Left hindlimb (tissue), 1 donor: ENCODE measurements at regions not wholly inside any gene's neighbourhood (a gene's known extent, or its start where the extent isn't known, plus 50 kb on each side); places are given as distances from the start of the nearest gene placed in this dataset.
"Not testable (repeated sequence)": the region's sequence is repeated elsewhere in the genome, so short reads cannot be mapped to it uniquely, and the experiment has no call there.

Experiments used
- DNase-seq: peaks from one replicate; pipeline ENCODE4 v3.0.0-alpha.2; 2018

GRCh38 chr6:153368131-153368530 lies 237.0 kb upstream of the RGS17 start:
- no peak for DNase-seq

GRCh38 chr6:153367021-153367420 lies 235.9 kb upstream of the RGS17 start:
- DNase-seq = no peak

- no peak for DNase-seq
Measured at GRCh38 chr6:153357391-153357790, 226.3 kb upstream of the RGS17 start.

GRCh38 chr6:153340568-153340967 lies 209.5 kb upstream of the RGS17 start:
- DNase-seq = no peak

- DNase-seq = no peak
Measured at GRCh38 chr6:153334121-153334520, 203.0 kb upstream of the RGS17 start.

- not testable (repeated sequence) for DNase-seq
Measured at GRCh38 chr6:153331221-153331620, 200.1 kb upstream of the RGS17 start.

- no peak for DNase-seq
Measured at GRCh38 chr6:153328194-153328593, 197.1 kb upstream of the RGS17 start.

- DNase-seq = no peak
Measured at GRCh38 chr6:153325661-153326060, 194.6 kb upstream of the RGS17 start.

- DNase-seq = no peak
Measured at GRCh38 chr6:153312634-153313033, 181.6 kb upstream of the RGS17 start.

GRCh38 chr6:153309651-153310050 lies 178.6 kb upstream of the RGS17 start:
- DNase-seq = no peak

- no peak for DNase-seq
Measured at GRCh38 chr6:153302133-153302532, 171.1 kb upstream of the RGS17 start.

- no peak for DNase-seq
Measured at GRCh38 chr6:153301602-153302001, 170.5 kb upstream of the RGS17 start.

- DNase-seq = not testable (repeated sequence)
Measured at GRCh38 chr6:153282456-153282855, 151.4 kb upstream of the RGS17 start.

- DNase-seq = no peak
Measured at GRCh38 chr6:153275997-153276396, 144.9 kb upstream of the RGS17 start.

- no peak for DNase-seq
Measured at GRCh38 chr6:153272201-153272980, 141.3 kb upstream of the RGS17 start.

GRCh38 chr6:153263489-153263888 lies 132.4 kb upstream of the RGS17 start:
- no peak for DNase-seq

- no peak for DNase-seq
Measured at GRCh38 chr6:153251326-153251725, 120.2 kb upstream of the RGS17 start.

GRCh38 chr6:153237670-153238069 lies 106.6 kb upstream of the RGS17 start:
- no peak for DNase-seq

- DNase-seq = peak; percentile 48
Measured at GRCh38 chr6:153231048-153231646, 100.1 kb upstream of the RGS17 start.

- DNase-seq = no peak
Measured at GRCh38 chr6:153218184-153218792, 87.2 kb upstream of the RGS17 start.

- DNase-seq = no peak
Measured at GRCh38 chr6:153216789-153217188, 85.7 kb upstream of the RGS17 start.

- no peak for DNase-seq
Measured at GRCh38 chr6:153215242-153215641, 84.2 kb upstream of the RGS17 start.

- DNase-seq = no peak
Measured at GRCh38 chr6:153214436-153214835, 83.4 kb upstream of the RGS17 start.

- DNase-seq = no peak
Measured at GRCh38 chr6:153210083-153210482, 79.0 kb upstream of the RGS17 start.
